Skin epidermis (tissue), 12 donors: ENCODE measurements at regions not wholly inside any gene's neighbourhood (a gene's known extent, or its start where the extent isn't known, plus 50 kb on each side); places are given as distances from the start of the nearest gene placed in this dataset.
"Not testable (repeated sequence)": the region's sequence is repeated elsewhere in the genome, so short reads cannot be mapped to it uniquely, and the experiment has no call there.

Experiments used
- H3K27ac ChIP-seq, 21 experiments: fragments of 200-600 bp; sonication (generic) in 11 of 21; one replicate each; pipeline ENCODE4 v1.5.0; 2020; ENCODE audit warnings: mild to moderate bottlenecking in 3 of 21, inconsistent platforms in 2 of 21, moderate library complexity in 2 of 21
- H3K4me3 ChIP-seq, 7 experiments: fragments of 200-600 bp; sonication (generic) in 2 of 7; one replicate each; pipeline ENCODE4 v1.5.0; 2020; ENCODE audit warnings: inconsistent platforms in 2 of 7, mild to moderate bottlenecking in 2 of 7, moderate library complexity in 1 of 7

DNA sequence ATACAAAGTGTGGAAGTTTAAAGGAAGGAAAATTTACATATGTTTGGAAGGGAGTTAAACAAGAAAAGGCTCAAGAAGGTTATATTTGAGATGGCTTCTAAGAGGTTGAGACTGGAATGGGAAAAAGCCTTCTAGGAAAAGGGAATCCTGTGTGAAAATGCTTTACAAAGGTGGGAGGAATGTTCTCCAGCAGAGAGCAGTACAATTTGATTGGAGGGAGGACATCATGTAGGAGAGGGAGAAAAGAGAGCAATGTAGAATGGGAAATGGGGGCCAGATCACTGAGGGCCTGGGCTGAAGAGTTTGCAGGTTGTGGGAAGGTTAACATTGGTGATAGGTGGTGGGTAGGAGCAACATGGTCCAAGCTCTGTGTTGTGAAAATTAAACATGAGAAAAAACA is 366.9 kb downstream of the XPNPEP1 start:
- Histone ChIP-seq H3K27ac (no peak overlapping the region), H3K4me3 (no peak overlapping the region)

DNA sequence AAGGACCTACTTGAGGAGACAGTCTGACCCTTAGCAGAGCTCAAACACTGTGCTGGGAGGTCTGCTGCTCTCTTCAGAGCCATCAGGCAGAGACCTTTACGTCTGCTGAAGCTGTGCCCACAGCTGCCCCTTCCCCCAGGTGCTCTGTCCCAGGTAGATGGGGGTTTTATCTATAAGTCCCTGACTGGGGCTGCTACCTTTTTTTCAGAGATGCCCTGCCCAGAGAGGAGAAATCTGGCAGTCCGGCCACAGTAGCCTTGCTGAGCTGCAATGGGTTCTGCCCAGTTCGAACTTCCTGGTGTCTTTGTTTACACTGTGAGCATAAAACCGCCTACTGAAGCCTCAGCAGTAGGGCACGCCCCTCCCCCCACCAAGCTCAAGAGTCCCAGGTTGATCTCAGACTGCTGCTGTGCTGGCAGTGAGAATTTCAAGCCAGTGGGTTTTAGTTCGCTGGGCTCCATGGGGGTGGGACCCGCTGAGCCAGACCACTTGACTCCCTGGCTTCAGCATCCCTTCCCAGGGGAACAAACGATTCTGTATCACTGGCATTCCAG is 381.2 kb downstream of the XPNPEP1 start:
- not testable (repeated sequence) for H3K27ac ChIP-seq, H3K4me3 ChIP-seq

DNA sequence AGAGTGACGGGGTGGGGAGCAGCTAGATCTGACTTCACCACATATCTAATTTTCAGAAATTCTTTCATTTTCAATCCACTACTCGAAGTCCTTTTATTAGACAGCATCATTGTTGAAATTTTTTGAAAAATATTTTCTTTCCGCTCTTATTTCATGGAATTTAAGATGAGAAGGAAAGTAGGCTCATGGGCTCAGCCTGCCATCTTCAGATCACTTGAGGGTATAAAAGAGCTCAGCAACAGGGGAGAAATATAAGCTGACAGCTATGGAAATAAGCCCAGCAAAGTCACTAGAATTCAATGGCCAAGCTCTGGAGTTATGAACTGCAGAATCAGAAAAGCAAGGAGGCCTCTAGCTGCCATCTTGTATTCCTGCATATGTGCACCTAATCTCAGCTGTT is 389.1 kb downstream of the XPNPEP1 start:
- H3K27ac ChIP-seq: no peak overlapping the region
- no peak overlapping the region for H3K4me3 ChIP-seq

DNA sequence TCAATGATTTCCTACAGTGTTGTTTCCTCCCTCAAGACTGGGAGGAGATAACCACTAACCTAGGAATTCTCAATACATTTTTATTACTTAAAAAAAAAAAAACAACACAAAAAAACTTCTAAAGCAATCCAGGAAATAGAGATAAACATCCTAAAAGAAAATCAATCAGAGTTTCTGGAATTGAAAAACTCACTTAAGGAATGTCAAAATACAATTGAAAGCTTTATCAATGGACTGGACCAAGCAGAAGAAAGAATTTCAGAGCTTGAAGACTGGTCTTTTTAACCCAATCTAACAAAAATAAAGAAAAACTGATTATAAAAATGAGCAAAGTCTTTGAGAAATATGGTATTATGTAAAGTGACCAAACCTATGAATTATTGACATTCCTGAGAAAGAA is 394.1 kb downstream of the XPNPEP1 start:
- Histone ChIP-seq H3K4me3 (no peak overlapping the region), H3K27ac (no peak overlapping the region)

DNA sequence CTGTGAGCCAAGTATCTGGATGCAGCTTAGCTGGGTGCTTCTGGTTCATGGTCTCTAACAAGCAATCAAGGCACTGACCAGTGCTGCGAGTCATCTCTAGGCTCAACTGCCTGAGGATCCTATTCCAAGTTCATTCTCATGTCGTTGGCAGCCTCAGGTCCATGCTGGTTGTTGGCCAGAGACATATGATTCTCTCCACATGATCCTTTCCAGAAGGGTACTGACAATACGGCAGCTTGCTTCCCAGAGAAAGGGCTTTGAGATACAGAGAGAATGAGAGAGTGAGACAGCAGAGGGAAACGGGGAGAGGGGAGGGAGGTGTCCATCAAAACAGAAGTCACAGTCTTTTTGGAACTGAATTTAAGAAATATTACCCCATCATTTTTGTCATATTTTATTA is 405.6 kb downstream of the XPNPEP1 start:
- Histone ChIP-seq H3K4me3 (no peak overlapping the region), H3K27ac (no peak overlapping the region)

DNA sequence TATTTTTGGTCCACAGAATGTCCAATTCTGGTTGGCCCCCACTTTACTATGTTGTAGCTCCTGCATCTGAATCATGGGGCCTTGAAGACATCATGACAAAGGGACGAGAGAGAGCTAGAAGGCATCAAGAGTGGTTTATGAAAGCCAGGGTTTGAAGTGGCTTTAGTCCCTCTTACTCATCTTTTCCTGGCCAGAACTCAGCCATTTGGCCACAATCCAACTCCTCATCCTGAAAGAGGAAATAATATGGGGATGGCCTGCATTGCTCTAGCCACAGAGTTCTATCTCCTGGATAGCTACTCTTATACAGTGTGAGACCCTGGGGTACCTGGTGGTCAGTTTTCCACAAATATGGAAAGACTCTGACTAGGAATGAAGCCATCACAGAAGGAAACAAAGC is 418.9 kb downstream of the XPNPEP1 start:
- Histone ChIP-seq H3K4me3 (no peak overlapping the region), H3K27ac (no peak overlapping the region)

DNA sequence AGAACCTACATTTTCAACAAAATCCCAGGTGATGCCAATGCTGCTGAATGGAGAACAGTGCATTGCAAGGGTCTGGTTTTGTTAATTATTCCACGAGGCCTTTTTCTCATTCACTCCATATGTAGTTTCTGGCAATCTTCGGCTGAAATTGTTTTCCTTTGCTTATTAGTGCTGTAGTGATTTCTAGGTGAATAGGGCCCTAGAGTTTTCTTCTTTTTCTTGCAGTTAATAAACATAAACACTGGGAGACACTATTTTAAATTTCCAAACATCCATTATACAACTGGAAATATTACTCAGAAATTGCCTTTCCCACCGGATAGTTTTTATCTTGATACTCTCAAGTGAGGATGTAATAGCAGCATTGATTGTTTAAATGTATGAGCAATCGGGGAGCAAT is 435.6 kb downstream of the XPNPEP1 start:
- Histone ChIP-seq H3K4me3 (no peak overlapping the region), H3K27ac (no peak overlapping the region)

DNA sequence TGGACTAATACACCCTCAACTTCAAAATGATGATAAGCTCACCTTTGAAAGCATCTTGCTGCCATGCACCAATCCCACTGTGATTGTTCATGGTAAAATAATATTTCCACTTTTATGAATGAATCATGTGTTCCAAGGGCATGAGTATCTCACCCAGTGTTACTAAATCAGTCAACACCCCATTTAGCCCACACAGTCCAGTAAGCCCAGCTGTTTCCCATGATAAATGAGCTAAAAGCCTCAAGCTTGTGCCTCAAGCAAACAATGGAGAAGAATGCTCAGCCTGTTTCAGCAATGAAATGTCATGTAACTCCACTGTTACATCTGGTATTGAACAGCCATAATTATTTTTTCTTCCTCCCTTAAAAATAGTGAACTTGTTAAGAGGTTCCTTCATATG is 442.5 kb downstream of the XPNPEP1 start:
- Histone ChIP-seq H3K27ac (no peak overlapping the region), H3K4me3 (no peak overlapping the region)

DNA sequence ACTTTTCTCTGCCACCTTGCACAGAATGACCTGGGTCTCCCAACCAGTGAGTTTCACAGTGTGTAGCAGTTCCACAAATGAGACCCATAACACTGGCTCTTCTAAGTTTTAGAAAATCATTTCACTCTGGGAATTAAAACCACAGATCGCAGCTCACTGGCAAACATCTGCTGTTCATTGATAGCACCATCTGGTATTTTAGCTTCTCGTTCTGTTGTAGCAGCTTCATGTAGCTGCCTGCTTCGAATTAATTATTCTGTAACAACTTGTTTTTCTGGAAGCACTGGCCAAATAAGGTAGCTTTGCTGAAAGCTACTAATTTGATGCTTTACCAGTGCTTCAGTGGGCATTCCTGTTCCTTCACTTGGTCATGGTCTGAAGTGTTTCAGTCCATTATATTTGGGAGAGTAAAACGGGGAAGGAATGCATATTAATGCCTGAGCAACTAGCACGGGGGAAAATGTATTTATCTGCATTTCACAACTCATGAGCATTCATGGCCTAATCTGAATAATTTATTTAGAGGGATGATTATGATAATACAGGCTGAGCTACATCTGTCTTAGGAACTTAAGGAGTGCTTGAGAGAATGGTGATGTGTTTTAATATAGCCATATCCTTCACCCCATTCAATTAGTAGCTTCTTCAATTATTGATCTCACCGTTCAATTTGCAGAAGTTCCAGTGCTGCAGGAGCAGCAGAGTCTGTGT is 447.4 kb downstream of the XPNPEP1 start:
- Histone ChIP-seq H3K4me3 (no peak overlapping the region), H3K27ac (no peak overlapping the region)

DNA sequence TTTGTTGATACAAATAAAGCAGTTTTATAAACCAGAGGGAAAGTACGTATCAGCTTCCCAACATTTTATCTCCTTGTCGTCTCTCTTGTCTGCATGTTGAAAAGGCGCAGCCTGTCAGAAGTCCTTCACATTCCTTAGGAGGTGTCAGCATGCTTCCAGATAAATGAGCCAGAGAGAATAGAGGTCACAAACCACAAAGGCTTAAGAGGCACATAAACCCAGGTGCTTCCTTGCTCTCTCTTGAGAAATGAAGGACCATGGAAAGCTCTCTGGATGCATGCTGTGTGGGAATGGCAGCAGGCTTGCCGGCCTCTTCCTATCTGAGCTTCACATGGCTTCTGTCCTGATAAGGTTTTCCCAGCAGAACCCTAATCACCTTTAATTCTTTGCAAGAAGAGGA is 448.5 kb downstream of the XPNPEP1 start:
- H3K27ac ChIP-seq: no peak overlapping the region
- H3K4me3 ChIP-seq: no peak overlapping the region

DNA sequence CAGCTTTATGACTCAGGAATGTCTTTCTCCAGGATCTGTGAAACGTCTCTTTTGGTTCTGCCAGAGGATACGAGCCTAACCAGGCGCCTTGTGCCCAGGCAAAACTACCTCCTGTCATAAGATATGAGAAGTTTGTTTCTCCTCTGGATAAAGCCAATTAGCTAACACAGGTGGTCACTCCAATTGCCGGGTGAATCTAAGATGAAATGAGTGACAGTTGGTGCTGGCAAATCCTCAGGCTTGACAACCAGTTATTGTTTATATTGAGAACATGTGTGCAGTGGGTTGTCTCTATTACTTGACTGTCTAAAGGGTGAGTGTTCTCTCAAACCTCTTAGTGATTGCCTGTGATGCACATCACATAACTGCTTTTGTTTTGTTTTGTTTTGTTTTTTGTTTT is 449.1 kb downstream of the XPNPEP1 start:
- Histone ChIP-seq H3K27ac (no peak overlapping the region), H3K4me3 (no peak overlapping the region)

DNA sequence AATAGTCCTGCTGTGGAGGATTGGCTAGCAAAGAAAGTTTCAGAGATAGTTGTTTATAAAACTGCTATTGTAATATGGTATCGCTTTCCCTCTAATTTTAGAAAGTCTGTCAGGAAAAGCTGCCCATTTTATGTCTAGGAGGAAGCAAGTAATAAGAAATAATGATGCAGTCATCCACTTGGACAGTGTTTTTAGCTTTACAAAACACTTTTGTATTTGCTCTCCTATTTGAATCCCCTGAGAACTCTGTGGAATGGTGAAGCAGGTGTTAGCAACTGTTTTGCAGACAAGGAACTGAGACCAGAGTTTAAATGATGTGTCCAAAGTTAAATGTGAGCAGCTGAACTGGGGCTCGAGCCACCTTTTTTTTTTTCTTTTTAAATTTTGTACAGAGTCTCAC is 455.8 kb downstream of the XPNPEP1 start:
- no peak overlapping the region for H3K4me3 ChIP-seq
- H3K27ac ChIP-seq: no peak overlapping the region

DNA sequence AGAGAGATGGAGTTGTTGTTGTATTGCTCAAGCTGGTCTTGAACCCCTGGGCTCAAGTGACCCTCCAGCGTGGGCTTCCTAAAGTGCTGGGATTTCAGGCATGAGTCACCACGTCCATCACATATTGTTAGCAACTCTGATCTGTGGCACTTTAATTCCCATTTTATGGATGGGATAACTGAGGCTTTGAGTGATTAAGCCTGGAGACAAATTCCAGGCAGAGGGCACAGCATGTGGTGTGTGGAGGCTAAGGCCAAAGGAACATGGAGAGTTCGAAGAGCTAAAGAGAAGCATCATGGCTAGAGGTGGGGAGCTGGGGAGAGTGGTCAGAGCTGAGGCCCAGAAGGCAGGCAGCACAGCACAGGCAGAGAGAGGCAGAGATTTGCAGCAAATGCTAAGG is 458.4 kb downstream of the XPNPEP1 start:
- H3K4me3 ChIP-seq: no peak overlapping the region
- H3K27ac ChIP-seq: no peak overlapping the region

DNA sequence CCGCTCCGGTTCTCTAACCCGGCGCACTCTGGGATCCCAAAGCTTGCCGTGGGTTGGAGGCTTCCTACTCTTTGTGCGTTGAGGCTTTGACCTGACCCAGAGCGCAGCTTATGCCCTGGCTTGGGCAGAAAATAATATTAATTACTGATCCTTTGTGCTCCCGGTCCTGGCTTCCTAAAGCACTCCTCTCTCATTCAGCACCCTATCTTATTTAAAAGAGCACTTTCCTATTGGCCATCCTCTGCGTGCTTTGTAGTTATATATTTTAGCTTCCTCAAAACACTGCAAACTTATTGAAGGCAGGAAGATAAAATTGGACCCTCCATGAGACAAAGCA is 466.0 kb downstream of the XPNPEP1 start:
- H3K27ac ChIP-seq: no peak overlapping the region
- H3K4me3 ChIP-seq: no peak overlapping the region

DNA sequence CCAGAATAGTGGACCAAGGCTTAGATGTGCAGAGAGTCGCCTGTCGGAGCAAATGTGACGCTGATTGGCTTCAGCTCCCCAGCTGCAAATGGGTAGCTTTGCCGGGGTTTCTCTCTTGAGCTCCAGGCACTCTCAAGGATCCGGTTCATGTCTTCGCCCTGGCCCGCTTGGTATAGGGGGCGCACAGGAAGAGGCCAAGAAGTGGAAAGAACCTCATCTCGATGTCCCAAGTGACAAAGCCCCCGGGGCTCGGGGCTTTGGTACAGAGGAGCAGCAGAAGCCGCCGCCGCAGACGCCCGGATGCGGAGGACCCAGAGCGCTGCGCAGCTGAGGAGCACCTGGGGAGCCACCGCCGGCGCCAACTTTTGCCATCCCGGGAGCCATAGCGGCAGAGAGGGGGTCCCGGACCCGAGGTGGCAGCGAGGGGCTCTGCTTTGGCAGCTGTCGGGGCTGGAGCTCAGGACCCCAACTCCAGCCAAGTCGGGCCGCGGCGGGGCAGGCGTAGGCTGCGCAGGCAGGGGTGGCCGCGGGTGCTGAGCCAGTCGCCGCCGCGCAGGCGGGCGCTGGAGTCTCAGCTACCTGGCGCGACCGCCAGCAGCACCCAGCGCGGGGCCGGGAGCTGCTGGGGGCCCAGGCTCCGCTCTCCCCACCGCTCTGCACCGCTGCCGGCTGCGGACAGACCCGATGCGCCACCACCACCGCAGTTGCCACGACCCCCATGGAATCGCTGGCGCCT is 466.6 kb downstream of the XPNPEP1 start:
- Histone ChIP-seq H3K4me3 (no peak overlapping the region), H3K27ac (no peak overlapping the region)

DNA sequence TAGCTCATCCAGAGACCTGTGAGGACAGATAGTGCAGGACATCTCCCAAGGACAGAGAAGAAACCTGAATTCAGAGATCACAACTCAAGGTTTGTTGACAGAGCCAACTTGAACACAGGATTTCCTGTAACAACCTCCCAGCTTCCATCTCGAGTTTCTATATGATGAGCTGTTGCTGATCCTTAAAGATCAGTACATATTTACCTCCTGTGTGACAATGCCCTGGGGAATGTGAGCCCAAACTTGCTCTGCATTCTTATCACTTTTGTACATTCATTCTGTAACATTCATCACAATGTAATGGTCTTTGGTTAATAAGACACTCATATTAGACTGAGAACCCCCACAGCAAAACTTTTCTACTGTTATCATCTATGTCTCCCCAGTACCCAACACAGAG is 468.6 kb downstream of the XPNPEP1 start:
- Histone ChIP-seq H3K27ac (no peak overlapping the region), H3K4me3 (no peak overlapping the region)

DNA sequence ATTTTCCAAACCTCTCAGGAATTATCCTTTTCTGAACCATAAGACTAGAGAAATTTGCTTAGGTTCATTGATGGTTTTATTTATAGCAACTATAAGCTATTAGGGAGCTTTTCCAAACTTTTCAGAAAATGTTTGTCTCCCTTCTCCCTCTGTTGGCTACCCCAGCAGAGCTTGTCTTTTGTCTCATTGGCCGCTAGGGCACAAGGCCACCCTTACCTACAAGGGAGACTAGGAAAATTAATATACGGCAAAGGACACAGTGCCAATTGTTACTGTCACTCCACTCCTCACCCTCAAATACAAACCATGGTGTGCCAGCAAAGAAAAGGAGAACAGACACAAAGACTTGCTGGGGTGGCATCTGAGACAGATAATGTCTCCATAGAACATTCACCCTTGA is 471.4 kb downstream of the XPNPEP1 start:
- Histone ChIP-seq H3K27ac (no peak overlapping the region), H3K4me3 (no peak overlapping the region)

DNA sequence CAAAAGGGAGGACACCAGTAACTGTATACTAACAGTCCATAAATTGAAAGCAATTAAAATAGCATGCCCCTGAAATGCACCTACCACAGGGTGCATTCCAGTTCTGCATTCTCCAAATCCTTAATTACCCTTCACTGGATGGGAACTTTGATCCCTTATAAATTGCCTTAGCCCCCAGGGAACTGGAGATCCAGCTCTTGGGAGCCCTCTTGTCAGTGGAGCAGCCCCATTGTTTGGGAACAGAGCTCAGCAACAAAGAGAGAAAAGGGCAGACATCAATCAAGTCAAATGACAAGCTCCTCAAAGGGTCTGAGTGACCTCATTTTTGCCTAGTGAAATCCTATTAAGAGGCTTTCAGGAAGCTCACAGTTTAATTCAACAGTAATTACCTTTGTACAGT is 472.6 kb downstream of the XPNPEP1 start:
- Histone ChIP-seq H3K27ac (no peak overlapping the region), H3K4me3 (no peak overlapping the region)

DNA sequence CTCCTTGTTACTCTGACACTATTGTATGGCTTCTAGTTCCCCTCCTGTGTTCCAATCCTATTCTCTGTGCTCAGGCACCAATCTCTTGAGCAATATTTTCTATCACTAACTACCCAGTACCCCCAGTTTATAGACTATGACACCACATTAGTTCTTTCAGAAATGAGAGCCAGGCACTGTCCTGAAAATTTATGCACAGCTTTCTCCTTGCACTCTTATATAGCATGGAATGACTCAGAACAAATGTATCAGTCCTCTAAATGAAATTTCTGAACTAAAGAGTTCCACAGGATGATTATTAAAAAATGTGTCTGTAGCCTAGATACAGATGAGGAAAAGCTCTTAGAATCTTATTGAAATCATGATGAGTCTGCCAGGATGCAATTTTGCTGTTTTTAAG is 489.9 kb downstream of the XPNPEP1 start:
- Histone ChIP-seq H3K4me3 (no peak overlapping the region), H3K27ac (no peak overlapping the region)

DNA sequence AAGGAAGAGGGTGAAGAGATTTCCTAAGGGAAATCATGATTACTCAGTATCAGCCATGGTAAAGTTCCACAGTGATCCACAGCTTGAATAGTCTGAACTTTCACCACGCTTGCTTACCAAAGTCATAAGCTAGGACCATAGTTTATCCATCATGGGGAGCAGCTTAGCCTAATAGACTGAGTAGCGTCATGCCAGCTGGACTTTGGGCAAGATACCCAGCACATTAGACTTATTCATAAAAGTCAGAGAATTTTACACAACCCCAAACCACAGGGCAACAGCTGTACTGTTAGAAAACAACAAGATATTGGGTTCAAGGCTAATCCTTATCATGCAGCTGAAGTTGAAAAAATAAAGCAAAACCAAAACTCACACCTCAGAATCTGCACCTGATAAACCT is 491.0 kb downstream of the XPNPEP1 start:
- no peak overlapping the region for H3K27ac ChIP-seq

DNA sequence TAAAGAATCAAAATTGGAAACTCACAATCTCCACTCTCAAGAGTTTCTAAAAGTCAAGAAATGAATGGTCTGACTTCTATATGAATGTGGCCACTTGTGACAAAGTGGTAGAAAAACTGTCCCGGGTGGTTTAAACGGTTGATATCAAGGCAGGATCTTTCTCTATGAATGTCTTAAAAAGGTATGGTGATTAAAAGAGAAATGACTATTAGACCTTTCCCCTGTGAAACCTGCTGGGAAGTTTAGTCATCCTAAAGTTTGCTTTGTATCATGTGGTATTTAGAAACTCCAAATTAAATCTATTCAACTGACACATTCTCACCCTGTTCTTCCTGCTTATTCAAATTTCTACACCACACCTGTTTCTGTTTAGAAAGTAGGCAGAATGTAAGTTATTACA is 492.5 kb downstream of the XPNPEP1 start:
- no peak overlapping the region for H3K4me3 ChIP-seq
- no peak overlapping the region for H3K27ac ChIP-seq

More for the DNA sequence above, 491.0 kb downstream of the XPNPEP1 start:
- no peak overlapping the region for H3K4me3 ChIP-seq
